ENCODE measurements at regions not wholly inside any gene's neighbourhood (a gene's known extent, or its start where the extent isn't known, plus 50 kb on each side); places are given as distances from the start of the nearest gene placed in this dataset.

DNA sequence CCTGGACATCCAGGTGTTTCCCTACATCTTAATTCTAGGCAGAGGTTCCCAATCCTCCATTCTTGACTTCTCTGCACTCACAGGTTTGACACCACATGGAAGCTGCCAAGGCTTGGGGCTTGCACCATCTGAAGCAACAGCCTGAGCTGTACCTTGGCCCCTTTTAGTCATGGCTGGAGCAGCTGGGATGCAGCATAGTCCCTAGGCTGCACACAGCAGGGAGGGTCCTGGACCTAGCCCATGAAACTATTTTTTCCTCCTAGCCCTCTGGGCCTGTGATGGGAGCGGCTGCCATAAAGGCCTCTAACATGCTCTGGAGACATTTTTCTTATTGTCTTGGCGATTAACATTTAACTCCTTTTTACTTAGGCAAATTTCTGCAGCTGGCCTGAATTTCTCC lies 417.2 kb upstream of the FLRT2 start:
- TF ChIP-seq JUND (IDR thresholded peaks at IDR 0.05; ENCODE audit: low read depth), result no peak
- in situ Hi-C loops (cut with HindIII; ENCODE audit: low pct_unique_long_range_greater_than_20kb, low sequenced_read_pairs), result no loop called here
- DNase-seq (ENCODE audit: low read depth in 1 of 2, low spot score in 1 of 2), result no peak

DNA sequence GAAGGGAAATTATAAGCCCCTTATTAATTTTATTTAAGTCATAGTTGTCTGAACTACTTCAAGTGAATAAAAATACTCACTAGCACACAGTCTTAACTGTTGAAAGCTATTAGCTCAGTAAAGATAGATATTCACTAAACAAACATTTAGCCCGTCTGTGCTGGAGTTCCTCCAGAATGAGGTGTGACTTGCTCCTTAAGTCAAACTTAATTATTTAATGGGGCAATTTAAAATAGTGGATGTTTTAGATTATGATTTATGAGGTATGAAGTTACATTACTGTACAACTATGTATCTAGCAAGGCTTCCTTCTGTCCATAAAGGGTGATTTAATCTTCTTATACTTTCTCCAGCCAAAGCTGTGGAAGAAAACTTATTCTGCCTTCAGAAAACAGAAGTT lies 414.0 kb upstream of the FLRT2 start:
- in situ Hi-C loops (cut with HindIII; ENCODE audit: low pct_unique_long_range_greater_than_20kb, low sequenced_read_pairs), result no loop called here
- TF ChIP-seq JUND (IDR thresholded peaks at IDR 0.05; ENCODE audit: low read depth), result no peak

DNA sequence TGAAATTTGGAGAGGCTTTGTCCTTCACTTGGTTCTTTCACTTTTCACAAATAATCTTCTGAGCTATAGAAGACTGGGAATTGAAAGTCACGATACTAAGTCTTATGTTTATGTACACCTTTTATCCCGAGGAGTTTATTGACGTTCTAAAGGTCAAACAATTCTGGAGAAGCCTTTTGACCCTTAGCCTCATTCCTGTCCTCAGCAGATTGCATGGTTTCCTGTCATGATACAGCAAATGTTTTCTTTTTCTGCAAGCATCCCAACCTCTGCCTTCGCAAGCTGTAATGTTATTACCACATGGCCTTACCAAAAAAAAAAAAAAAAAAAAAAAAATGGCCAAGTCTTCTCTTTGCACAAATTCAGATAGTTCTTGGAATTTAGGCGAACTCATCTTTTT lies 411.7 kb upstream of the FLRT2 start:
- TF ChIP-seq JUND (IDR thresholded peaks at IDR 0.05; ENCODE audit: low read depth), result no peak
- in situ Hi-C loops (cut with HindIII; ENCODE audit: low pct_unique_long_range_greater_than_20kb, low sequenced_read_pairs), result no loop called here
- DNase-seq (ENCODE audit: low read depth in 1 of 2, low spot score in 1 of 2), result no peak

More for the DNA sequence above, 414.0 kb upstream of the FLRT2 start:
- no peak for DNase-seq (ENCODE audit: low read depth in 1 of 2, low spot score in 1 of 2)

- TF ChIP-seq JUND (IDR thresholded peaks at IDR 0.05; ENCODE audit: low read depth), result no peak
- no peak for DNase-seq (ENCODE audit: low read depth in 1 of 2, low spot score in 1 of 2)
- in situ Hi-C loops (cut with HindIII; ENCODE audit: low pct_unique_long_range_greater_than_20kb, low sequenced_read_pairs), result no loop called here
These were observed 407.3 kb upstream of the FLRT2 start for GRCh38 chr14:85122690-85123089.

DNA sequence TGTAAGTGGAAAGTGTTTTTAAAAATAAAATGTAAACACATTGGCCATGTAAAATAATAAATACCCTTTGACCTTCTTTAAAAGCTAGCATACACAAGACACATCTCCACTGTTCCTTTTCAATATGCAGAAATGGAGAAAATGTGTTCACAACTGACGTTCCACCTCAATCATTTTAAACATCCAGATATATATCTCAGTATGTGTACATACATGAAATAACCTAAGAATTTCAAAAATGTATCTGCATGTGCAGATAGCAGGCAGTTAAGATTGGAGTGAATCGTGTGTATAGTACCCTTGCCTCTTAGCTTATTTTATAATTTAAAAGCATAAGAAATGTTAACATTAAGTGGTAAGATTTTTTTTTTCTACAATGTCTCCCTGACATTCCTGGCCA lies 406.2 kb upstream of the FLRT2 start:
- in situ Hi-C loops (cut with HindIII; ENCODE audit: low pct_unique_long_range_greater_than_20kb, low sequenced_read_pairs), result no loop called here
- TF ChIP-seq JUND (IDR thresholded peaks at IDR 0.05; ENCODE audit: low read depth), result no peak
- DNase-seq (ENCODE audit: low read depth in 1 of 2, low spot score in 1 of 2), result no peak

DNA sequence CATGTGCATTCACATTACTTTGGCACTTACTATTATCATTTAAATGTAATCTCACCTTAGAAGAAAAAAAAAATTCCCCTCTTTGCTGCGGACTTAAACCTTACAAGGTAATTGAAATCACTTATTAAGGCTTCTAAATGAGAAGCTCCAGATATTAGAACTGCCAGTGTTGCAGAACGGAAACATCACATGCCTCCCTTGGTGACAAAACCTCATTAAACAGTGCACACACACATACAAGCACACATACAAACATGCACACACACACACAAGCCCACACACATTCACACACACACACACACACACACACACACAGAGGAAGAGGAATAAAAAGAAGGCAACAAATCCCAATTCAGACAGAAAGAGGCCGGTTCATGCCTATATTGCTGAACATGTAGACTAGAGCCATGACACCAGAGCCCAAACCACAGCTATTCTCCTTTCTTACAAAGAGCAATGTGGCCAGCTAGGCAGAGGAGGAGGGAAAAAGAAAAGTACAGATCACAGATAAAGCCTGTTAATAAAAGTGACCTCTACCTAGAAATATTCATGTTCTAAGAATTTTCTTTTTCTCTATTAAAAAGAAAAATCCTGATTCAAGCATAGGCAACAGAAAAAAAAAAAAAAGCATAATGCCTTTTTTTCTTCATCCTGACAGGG lies 405.2 kb upstream of the FLRT2 start:
- no peak for DNase-seq (ENCODE audit: low read depth in 1 of 2, low spot score in 1 of 2)
- in situ Hi-C loops (cut with HindIII; ENCODE audit: low pct_unique_long_range_greater_than_20kb, low sequenced_read_pairs), result no loop called here
- no peak for TF ChIP-seq JUND (IDR thresholded peaks at IDR 0.05; ENCODE audit: low read depth)

- no peak for DNase-seq (ENCODE audit: low read depth in 1 of 2, low spot score in 1 of 2)
- in situ Hi-C loops (cut with HindIII; ENCODE audit: low pct_unique_long_range_greater_than_20kb, low sequenced_read_pairs), result no loop called here
- TF ChIP-seq JUND (IDR thresholded peaks at IDR 0.05; ENCODE audit: low read depth), result no peak
These were observed 404.7 kb upstream of the FLRT2 start for GRCh38 chr14:85125291-85125670.

GRCh38 chr14:85129921-85130320 lies 400.0 kb upstream of the FLRT2 start:
- no peak for DNase-seq (ENCODE audit: low read depth in 1 of 2, low spot score in 1 of 2)
- in situ Hi-C loops (cut with HindIII; ENCODE audit: low pct_unique_long_range_greater_than_20kb, low sequenced_read_pairs), result no loop called here
- no peak for TF ChIP-seq JUND (IDR thresholded peaks at IDR 0.05; ENCODE audit: low read depth)

- in situ Hi-C loops (cut with HindIII; ENCODE audit: low pct_unique_long_range_greater_than_20kb, low sequenced_read_pairs), result no loop called here
- no peak for TF ChIP-seq JUND (IDR thresholded peaks at IDR 0.05; ENCODE audit: low read depth)
- DNase-seq (ENCODE audit: low read depth in 1 of 2, low spot score in 1 of 2), result peak; percentile 18 to 79
These were observed 398.6 kb upstream of the FLRT2 start for GRCh38 chr14:85131226-85131922.

GRCh38 chr14:85142982-85143381 lies 387.0 kb upstream of the FLRT2 start:
- no peak for DNase-seq (ENCODE audit: low read depth in 1 of 2, low spot score in 1 of 2)
- no peak for TF ChIP-seq JUND (IDR thresholded peaks at IDR 0.05; ENCODE audit: low read depth)
- in situ Hi-C loops (cut with HindIII; ENCODE audit: low pct_unique_long_range_greater_than_20kb, low sequenced_read_pairs), result no loop called here

GRCh38 chr14:85146779-85147178 lies 383.2 kb upstream of the FLRT2 start:
- no peak for DNase-seq (ENCODE audit: low read depth in 1 of 2, low spot score in 1 of 2)
- TF ChIP-seq JUND (IDR thresholded peaks at IDR 0.05; ENCODE audit: low read depth), result no peak
- in situ Hi-C loops (cut with HindIII; ENCODE audit: low pct_unique_long_range_greater_than_20kb, low sequenced_read_pairs), result no loop called here

DNA sequence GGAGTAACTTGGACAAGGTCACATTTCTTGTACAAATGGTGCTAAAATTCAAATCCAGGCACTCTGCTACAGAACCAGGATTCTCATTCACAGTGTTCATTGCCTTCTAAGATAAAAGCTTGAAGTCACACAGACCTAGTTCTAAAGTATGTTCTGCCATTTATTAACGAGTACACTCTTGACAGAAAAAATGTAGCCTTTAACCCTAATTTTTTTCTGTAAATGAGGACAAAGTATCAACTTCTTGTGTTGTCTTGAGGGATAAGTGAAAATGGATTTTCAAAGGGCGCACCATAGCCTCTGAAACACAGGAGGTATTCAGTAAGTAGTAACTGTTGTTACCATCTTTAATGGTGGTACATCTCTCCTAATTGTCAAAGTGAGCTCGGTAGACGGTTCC lies 379.8 kb upstream of the FLRT2 start:
- DNase-seq (ENCODE audit: low read depth in 1 of 2, low spot score in 1 of 2), result no peak
- in situ Hi-C loops (cut with HindIII; ENCODE audit: low pct_unique_long_range_greater_than_20kb, low sequenced_read_pairs), result no loop called here
- TF ChIP-seq JUND (IDR thresholded peaks at IDR 0.05; ENCODE audit: low read depth), result no peak

DNA sequence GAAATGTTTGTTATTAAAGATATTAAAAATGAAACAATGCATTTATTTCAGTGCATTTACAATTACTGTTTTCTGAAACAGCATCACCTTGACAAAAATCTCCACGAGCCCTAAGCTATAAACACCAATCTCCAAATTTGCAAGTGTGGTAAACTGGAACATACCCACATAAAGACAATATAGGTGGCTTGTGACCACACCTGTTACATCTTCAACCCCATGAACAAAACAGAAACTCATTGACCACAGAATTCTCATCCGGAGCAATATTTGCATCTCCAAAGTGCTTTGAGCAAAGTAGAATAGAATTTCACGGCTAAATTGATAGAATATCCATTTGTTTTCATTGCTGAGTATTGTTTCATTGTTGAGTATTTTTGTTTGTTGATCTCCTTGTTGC lies 375.2 kb upstream of the FLRT2 start:
- no peak for TF ChIP-seq JUND (IDR thresholded peaks at IDR 0.05; ENCODE audit: low read depth)
- in situ Hi-C loops (cut with HindIII; ENCODE audit: low pct_unique_long_range_greater_than_20kb, low sequenced_read_pairs), result no loop called here
- no peak for DNase-seq (ENCODE audit: low read depth in 1 of 2, low spot score in 1 of 2)

GRCh38 chr14:85156319-85156718 lies 373.6 kb upstream of the FLRT2 start:
- TF ChIP-seq JUND (IDR thresholded peaks at IDR 0.05; ENCODE audit: low read depth), result no peak
- in situ Hi-C loops (cut with HindIII; ENCODE audit: low pct_unique_long_range_greater_than_20kb, low sequenced_read_pairs), result no loop called here
- DNase-seq (ENCODE audit: low read depth in 1 of 2, low spot score in 1 of 2), result no peak

Measured in T47D (cell line).